Naive thymus-derived CD8-positive, alpha-beta T cell (primary cell): ENCODE measurements at regions not wholly inside any gene's neighbourhood (a gene's known extent, or its start where the extent isn't known, plus 50 kb on each side); places are given as distances from the start of the nearest gene placed in this dataset.
"Not testable (repeated sequence)": the region's sequence is repeated elsewhere in the genome, so short reads cannot be mapped to it uniquely, and the experiment has no call there.

Source experiments
- ATAC-seq, 2 donors: fragments of 150-1000 bp; cut with Tn5 transposase in 1 of 2; sonication (Bioruptor Pico), chemical (Tn5 transposase) in 1 of 2; 1 replicate in 1 of 2; 2 replicates in 1 of 2; pipeline ENCODE4 v1.10.0; 2021; ENCODE audit warnings: mild to moderate bottlenecking in 2 of 2, moderate library complexity in 2 of 2
- POLR2A ChIA-PET: fragments of 350-600 bp; sonication (Branson Sonifier 250); formaldehyde crosslinking; loops from one replicate; lab custom pipeline; 2021; ENCODE audit warnings: antibody characterized with exemption; lab: Charles Lee
- DNase-seq, 10 donors: peaks; one replicate each; pipeline versions ENCODE4 v3.0.0 to v3.0.0-alpha.2; 2020 to 2022
- H3K27ac Mint-ChIP-seq, 10 donors: one replicate each; pipeline ENCODE4 v1.8.0; 2020 to 2022; ENCODE audit warnings: mild to moderate bottlenecking in 10 of 10, mixed read lengths in 10 of 10, moderate library complexity in 4 of 10, inconsistent platforms in 1 of 10
- H3K27me3 Mint-ChIP-seq, 5 donors: one replicate each; pipeline ENCODE4 v1.8.0; 2021 to 2022; ENCODE audit warnings: mixed read lengths in 5 of 5
- H3K36me3 Mint-ChIP-seq, 3 donors: one replicate each; pipeline ENCODE4 v1.8.0; 2020 to 2022; ENCODE audit warnings: mixed read lengths in 3 of 3, mild to moderate bottlenecking in 2 of 3, inconsistent platforms in 1 of 3
- H3K4me1 Mint-ChIP-seq, 4 donors: one replicate each; pipeline ENCODE4 v1.8.0; 2021 to 2022; ENCODE audit warnings: mixed read lengths in 4 of 4
- H3K4me3 Mint-ChIP-seq, 10 donors: one replicate each; pipeline ENCODE4 v1.8.0; 2020 to 2022; ENCODE audit warnings: mild to moderate bottlenecking in 10 of 10, mixed read lengths in 10 of 10, moderate library complexity in 6 of 10, inconsistent platforms in 1 of 10
- H3K9me3 Mint-ChIP-seq, 9 donors: one replicate each; pipeline ENCODE4 v1.8.0; 2020 to 2022; ENCODE audit warnings: mixed read lengths in 9 of 9, mild to moderate bottlenecking in 3 of 9, inconsistent platforms in 1 of 9, moderate library complexity in 1 of 9

GRCh38 chr4:9505341-9505740, 61.1 kb downstream of the DEFB131A start:
- H3K4me1 Mint-ChIP-seq, H3K36me3 Mint-ChIP-seq, POLR2A ChIA-PET, H3K27ac Mint-ChIP-seq, H3K4me3 Mint-ChIP-seq, H3K27me3 Mint-ChIP-seq, H3K9me3 Mint-ChIP-seq, ATAC-seq, DNase-seq: not testable (repeated sequence)

GRCh38 chr4:9506672-9507071, 62.5 kb downstream of the DEFB131A start:
- H3K27ac Mint-ChIP-seq, H3K27me3 Mint-ChIP-seq, H3K4me1 Mint-ChIP-seq, POLR2A ChIA-PET, H3K36me3 Mint-ChIP-seq, ATAC-seq, H3K9me3 Mint-ChIP-seq, DNase-seq, H3K4me3 Mint-ChIP-seq: not testable (repeated sequence)

- H3K4me1 Mint-ChIP-seq, POLR2A ChIA-PET, ATAC-seq, DNase-seq, H3K9me3 Mint-ChIP-seq, H3K36me3 Mint-ChIP-seq, H3K27ac Mint-ChIP-seq, H3K4me3 Mint-ChIP-seq: not testable (repeated sequence)
- H3K27me3 Mint-ChIP-seq, result peaks cover 0 to 13% (median 4%) of the 10 kb centered on the region in 5 donors
Measured at GRCh38 chr4:9512941-9513340, 68.7 kb downstream of the DEFB131A start.

- H3K4me3 Mint-ChIP-seq, POLR2A ChIA-PET, DNase-seq, H3K27ac Mint-ChIP-seq, H3K36me3 Mint-ChIP-seq, ATAC-seq, H3K9me3 Mint-ChIP-seq, H3K4me1 Mint-ChIP-seq: not testable (repeated sequence)
- peaks cover 0 to 13% (median 2%) of the 10 kb centered on the region in 5 donors for H3K27me3 Mint-ChIP-seq
Measured at GRCh38 chr4:9519631-9520030, 75.4 kb downstream of the DEFB131A start.

GRCh38 chr4:9522903-9523302, 78.7 kb downstream of the DEFB131A start:
- H3K27me3 Mint-ChIP-seq, H3K4me1 Mint-ChIP-seq, ATAC-seq, H3K9me3 Mint-ChIP-seq, POLR2A ChIA-PET, H3K4me3 Mint-ChIP-seq, H3K36me3 Mint-ChIP-seq: not testable (repeated sequence)
- DNase-seq, result peak in 2 of 10 donors; percentile 13 to 23
- H3K27ac Mint-ChIP-seq, result peak overlapping the region in 1 of 10 donors; percentile 24

GRCh38 chr4:9524406-9524805, 80.2 kb downstream of the DEFB131A start:
- not testable (repeated sequence) for H3K4me3 Mint-ChIP-seq

GRCh38 chr4:9532134-9532862, 88.1 kb downstream of the DEFB131A start:
- H3K36me3 Mint-ChIP-seq, POLR2A ChIA-PET, H3K9me3 Mint-ChIP-seq: not testable (repeated sequence)
- H3K4me3 Mint-ChIP-seq, result peak overlapping the region; percentile 70 to 82 (median 76)
- DNase-seq (peak; percentile 51 to 75 (median 72)), ATAC-seq (peak; percentile 64 to 77)
- peak overlapping the region in 1 of 10 donors; percentile 34 for H3K27ac Mint-ChIP-seq
- peaks cover 10 to 64% (median 28%) of the 10 kb centered on the region in 5 donors for H3K27me3 Mint-ChIP-seq
- H3K4me1 Mint-ChIP-seq, result peaks cover 3 to 15% (median 5%) of the 10 kb centered on the region in 4 donors

More at GRCh38 chr4:9524406-9524805, 80.2 kb downstream of the DEFB131A start:
- H3K4me1 Mint-ChIP-seq, POLR2A ChIA-PET, ATAC-seq, H3K9me3 Mint-ChIP-seq, DNase-seq, H3K36me3 Mint-ChIP-seq, H3K27ac Mint-ChIP-seq: not testable (repeated sequence)
- H3K27me3 Mint-ChIP-seq, result peaks cover 3 to 16% (median 13%) of the 10 kb centered on the region in 5 donors

GRCh38 chr4:9532863-9533192, 88.6 kb downstream of the DEFB131A start:
- DNase-seq, H3K36me3 Mint-ChIP-seq, H3K9me3 Mint-ChIP-seq, ATAC-seq, POLR2A ChIA-PET: not testable (repeated sequence)
- Mint-ChIP-seq H3K27me3 (peaks cover 10 to 67% (median 31%) of the 10 kb centered on the region in 5 donors), H3K4me3 (peak overlapping the region; percentile 52 to 82 (median 75)), H3K4me1 (peaks cover 3 to 15% (median 5%) of the 10 kb centered on the region in 4 donors), H3K27ac (peak overlapping the region in 1 of 10 donors; percentile 34)

- H3K27ac Mint-ChIP-seq, POLR2A ChIA-PET, H3K36me3 Mint-ChIP-seq, ATAC-seq, H3K4me1 Mint-ChIP-seq, H3K9me3 Mint-ChIP-seq, DNase-seq, H3K4me3 Mint-ChIP-seq: not testable (repeated sequence)
- peaks cover 3 to 37% (median 7%) of the 10 kb centered on the region in 5 donors for H3K27me3 Mint-ChIP-seq
Measured at GRCh38 chr4:9537101-9537500, 92.9 kb downstream of the DEFB131A start.

GRCh38 chr4:9539939-9540520, 95.8 kb downstream of the DEFB131A start:
- ATAC-seq, H3K36me3 Mint-ChIP-seq, H3K27me3 Mint-ChIP-seq, H3K4me1 Mint-ChIP-seq, H3K9me3 Mint-ChIP-seq, POLR2A ChIA-PET, H3K4me3 Mint-ChIP-seq, DNase-seq, H3K27ac Mint-ChIP-seq: not testable (repeated sequence)

GRCh38 chr4:9541388-9541915, 97.2 kb downstream of the DEFB131A start:
- H3K9me3 Mint-ChIP-seq, ATAC-seq, H3K36me3 Mint-ChIP-seq, H3K4me3 Mint-ChIP-seq, DNase-seq, H3K4me1 Mint-ChIP-seq, H3K27me3 Mint-ChIP-seq, H3K27ac Mint-ChIP-seq, POLR2A ChIA-PET: not testable (repeated sequence)

GRCh38 chr4:9544851-9545250, 100.6 kb downstream of the DEFB131A start:
- H3K4me1 Mint-ChIP-seq, ATAC-seq, DNase-seq, H3K4me3 Mint-ChIP-seq, H3K27me3 Mint-ChIP-seq, H3K9me3 Mint-ChIP-seq, POLR2A ChIA-PET, H3K36me3 Mint-ChIP-seq: not testable (repeated sequence)
- H3K27ac Mint-ChIP-seq, result peak overlapping the region in 2 of 10 donors; percentile 5 to 40

- H3K4me3 Mint-ChIP-seq, DNase-seq, H3K9me3 Mint-ChIP-seq, H3K36me3 Mint-ChIP-seq, ATAC-seq, POLR2A ChIA-PET, H3K27ac Mint-ChIP-seq, H3K4me1 Mint-ChIP-seq: not testable (repeated sequence)
- H3K27me3 Mint-ChIP-seq, result peaks cover 0 to 17% (median 1%) of the 10 kb centered on the region in 5 donors
Measured at GRCh38 chr4:9547470-9547869, 103.3 kb downstream of the DEFB131A start.
